ENCODE measurements at regions not wholly inside any gene's neighbourhood (a gene's known extent, or its start where the extent isn't known, plus 50 kb on each side); places are given as distances from the start of the nearest gene placed in this dataset.

DNA sequence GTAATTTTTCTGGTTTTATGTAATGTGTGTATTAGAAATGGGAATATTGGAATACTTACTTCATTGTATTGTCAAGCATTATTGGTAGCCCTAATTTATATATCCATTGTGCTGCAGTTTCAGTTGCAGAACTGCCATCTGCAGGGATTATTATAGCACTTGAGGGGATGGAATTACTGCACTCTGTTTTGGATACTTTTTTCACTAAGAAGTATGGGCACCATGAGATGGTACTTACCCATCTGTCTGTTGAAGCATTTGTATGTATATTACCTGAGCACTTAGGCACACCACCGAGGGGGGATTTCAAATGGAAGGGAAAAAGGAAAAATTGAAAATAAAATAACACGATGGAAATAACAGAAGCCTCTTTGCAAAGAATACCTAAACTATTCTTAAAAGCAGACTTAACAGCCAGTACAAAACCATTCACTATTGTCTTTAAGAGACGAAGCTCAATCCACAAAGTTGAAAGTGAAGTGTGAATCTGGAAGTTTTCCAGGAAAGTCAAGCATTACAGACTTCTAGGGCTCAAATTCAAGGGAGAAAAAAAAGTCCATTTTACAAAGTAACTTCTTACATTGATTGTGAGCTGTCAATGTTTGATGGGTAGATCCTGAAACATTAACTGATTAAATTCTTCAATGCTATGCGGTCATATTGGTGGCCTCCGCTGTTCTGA is 318.7 kb downstream of the SOX4 start:
- TF ChIP-seq, protein P1, sequence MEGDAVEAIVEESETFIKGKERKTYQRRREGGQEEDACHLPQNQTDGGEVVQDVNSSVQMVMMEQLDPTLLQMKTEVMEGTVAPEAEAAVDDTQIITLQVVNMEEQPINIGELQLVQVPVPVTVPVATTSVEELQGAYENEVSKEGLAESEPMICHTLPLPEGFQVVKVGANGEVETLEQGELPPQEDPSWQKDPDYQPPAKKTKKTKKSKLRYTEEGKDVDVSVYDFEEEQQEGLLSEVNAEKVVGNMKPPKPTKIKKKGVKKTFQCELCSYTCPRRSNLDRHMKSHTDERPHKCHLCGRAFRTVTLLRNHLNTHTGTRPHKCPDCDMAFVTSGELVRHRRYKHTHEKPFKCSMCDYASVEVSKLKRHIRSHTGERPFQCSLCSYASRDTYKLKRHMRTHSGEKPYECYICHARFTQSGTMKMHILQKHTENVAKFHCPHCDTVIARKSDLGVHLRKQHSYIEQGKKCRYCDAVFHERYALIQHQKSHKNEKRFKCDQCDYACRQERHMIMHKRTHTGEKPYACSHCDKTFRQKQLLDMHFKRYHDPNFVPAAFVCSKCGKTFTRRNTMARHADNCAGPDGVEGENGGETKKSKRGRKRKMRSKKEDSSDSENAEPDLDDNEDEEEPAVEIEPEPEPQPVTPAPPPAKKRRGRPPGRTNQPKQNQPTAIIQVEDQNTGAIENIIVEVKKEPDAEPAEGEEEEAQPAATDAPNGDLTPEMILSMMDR (IDR thresholded peaks at IDR 0.05; ENCODE audit: extremely low read depth, missing control alignments): no peak
- no peak for DNase-seq (ENCODE audit: low spot score)

DNA sequence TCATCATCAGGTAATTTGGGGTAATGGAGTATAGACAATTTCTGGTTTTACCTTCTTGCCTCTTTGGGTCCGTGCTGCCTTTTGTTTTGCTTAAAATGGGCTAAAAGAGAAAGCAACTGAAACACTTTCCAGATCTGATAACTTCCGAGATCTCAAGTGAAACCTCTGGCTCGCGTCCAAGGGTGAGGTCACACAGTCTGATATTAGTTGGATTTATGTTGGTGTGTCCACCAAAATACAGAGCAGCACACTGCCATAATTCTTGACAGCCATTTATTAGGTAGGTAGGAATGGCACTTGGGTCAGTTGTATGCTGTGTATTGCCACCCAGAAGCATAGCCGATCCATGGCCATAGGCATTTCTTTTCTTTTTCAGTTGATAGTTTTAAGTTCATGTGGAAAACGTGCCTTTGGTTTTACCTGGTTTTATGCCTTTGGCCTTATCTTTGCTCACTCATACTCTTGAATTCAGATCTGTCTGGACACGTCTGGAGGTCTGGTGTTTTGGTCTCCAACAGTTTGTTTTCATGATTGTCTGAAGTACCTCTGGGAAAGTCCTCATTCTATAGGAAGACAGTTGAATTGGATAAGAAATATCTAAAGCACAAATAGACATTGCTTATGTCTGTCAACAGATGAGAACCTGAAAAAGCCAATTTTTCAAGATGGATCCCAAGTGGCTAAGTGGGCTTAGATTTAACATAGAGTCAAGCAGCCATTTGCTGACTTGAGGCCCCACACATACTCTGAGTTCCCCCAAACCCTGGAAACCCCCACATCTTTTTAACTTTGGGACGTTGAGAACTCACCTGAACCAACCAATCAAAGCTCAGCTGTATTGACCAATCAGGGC is 320.8 kb downstream of the SOX4 start:
- DNase-seq (ENCODE audit: low spot score): peak; percentile 11
- TF ChIP-seq, protein P1 (IDR thresholded peaks at IDR 0.05; ENCODE audit: extremely low read depth, missing control alignments): no peak

DNA sequence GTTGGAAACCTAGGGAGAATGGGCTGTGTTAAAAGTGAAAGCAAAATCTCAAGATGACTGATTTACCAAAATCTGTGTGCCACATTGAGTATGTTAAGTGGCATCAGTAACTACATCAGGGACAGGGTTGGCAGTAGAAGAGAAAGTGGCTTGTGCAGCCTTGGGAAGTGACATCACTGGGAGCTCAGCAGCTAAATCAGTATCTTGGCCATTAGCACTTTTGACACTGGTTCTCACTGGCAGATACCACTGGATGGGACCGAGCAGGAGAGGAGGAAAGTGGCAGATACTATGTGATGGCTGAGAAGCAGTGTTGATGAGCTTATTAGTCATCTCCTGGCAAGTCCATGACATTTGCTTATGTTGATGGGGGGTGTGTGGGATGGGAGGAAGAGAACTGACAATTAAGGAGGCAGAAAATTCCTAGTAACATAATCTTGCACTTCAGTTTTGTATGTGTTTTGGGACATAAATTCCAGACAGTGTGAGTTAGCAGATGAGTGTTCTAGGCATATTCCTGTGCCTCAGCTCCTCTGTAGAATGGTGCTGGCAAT is 322.2 kb downstream of the SOX4 start:
- DNase-seq (ENCODE audit: low spot score): no peak

DNA sequence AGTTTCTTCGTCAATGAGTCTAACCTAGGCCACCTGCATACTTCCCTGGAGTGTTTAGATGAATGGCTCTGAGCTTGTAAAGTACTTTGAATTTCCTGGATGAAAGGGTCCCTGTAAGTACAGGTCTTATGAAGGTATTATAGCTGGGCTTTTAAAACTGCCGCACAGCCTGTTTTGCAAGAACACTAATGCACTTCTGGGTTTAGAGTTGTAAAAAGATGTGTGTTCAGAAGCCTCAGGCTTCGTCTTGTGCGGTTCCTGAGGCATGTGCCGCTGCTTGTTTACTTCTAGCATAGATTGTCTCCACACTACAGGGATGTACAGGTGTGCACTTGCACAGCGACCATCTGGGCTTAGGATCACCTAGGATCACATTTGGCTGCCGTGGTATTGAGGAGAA is 324.5 kb downstream of the SOX4 start:
- TF ChIP-seq, protein P1 (IDR thresholded peaks at IDR 0.05; ENCODE audit: extremely low read depth, missing control alignments): no peak
- no peak for DNase-seq (ENCODE audit: low spot score)

More for the DNA sequence above, 322.2 kb downstream of the SOX4 start:
- TF ChIP-seq, protein P1 (IDR thresholded peaks at IDR 0.05; ENCODE audit: extremely low read depth, missing control alignments): no peak

DNA sequence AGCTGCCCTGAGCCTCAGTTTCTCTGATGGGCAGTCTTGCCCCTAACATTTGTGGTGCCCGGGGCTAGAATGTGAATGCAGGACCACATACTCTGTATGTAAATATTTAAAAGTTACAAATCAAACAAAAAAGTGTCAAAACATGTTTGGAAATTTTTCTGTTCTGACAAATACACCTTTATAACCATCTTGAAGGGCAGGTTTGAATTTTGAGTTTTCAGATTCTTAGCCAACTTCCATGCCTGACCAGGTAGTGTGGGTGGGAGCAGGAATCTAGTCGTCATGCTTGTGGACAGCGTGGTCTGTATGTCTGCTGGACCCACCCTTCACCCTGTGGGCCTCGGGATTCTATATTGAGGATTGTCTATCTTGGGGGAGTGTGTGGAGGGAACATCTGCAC is 325.1 kb downstream of the SOX4 start:
- TF ChIP-seq, protein P1 (IDR thresholded peaks at IDR 0.05; ENCODE audit: extremely low read depth, missing control alignments): no peak
- DNase-seq (ENCODE audit: low spot score): no peak

DNA sequence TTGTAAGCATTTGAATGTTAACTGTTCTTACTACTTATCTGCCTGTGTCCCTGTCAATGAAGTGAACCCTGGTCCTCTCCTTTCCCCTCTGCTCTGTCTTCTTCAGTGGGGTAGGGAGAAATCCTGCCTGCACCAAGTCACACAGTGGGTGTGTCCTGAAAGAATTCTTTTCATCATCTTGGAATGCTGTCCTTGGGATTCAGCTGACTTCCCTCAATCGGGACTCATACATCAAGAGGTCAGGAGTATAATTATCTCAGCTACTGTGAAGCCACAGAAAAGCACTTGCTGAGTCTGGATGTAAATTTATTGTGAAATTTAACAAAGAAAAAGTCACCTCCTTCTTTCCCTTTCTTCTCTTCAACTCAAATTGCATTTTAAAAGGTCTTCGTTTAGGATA is 328.5 kb downstream of the SOX4 start:
- no peak for DNase-seq (ENCODE audit: low spot score)
- TF ChIP-seq, protein P1 (IDR thresholded peaks at IDR 0.05; ENCODE audit: extremely low read depth, missing control alignments): no peak

DNA sequence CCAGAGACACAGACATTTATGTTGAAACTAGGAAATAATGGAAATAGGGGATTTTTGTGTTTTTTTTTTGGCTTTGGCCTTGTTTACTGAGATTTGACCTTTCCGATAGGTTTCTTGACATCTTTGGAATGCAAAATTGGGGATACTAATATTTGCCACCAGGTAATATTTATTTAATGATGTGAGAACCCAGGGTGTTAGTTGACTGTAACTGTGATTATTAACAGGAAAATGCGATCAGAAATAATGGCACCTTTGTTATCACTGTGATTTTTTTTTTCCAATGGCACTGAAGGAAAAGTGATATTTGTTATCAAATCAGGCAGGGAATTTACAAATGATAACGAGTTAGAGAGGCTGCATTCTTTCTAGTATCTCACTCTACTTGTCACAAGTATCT is 330.5 kb downstream of the SOX4 start:
- DNase-seq (ENCODE audit: low spot score): no peak
- TF ChIP-seq, protein P1 (IDR thresholded peaks at IDR 0.05; ENCODE audit: extremely low read depth, missing control alignments): no peak
